Prostate gland (tissue), 2 donors: ENCODE measurements at regions not wholly inside any gene's neighbourhood (a gene's known extent, or its start where the extent isn't known, plus 50 kb on each side); places are given as distances from the start of the nearest gene placed in this dataset.

Experiments used
- CTCF ChIP-seq, 4 experiments: fragments of 200-600 bp in 2 of 4; fragments of 450-650 bp in 2 of 4; sonication (generic) in 2 of 4; IDR thresholded peaks; 1 replicate in 3 of 4; 2 replicates in 1 of 4; pipeline ENCODE4 v1.5.1; 2016 to 2019; ENCODE audit warnings: antibody characterized with exemption in 4 of 4, mild to moderate bottlenecking in 2 of 4, moderate library complexity in 2 of 4
- POLR2A ChIP-seq: fragments of 450-650 bp; IDR thresholded peaks from one replicate; pipeline ENCODE4 v1.6.1; 2016; ENCODE audit warnings: antibody characterized with exemption, mild to moderate bottlenecking
- POLR2AphosphoS5 ChIP-seq: sonication (generic); formaldehyde crosslinking; IDR thresholded peaks from one replicate; pipeline ENCODE4 v1.6.1; 2017; ENCODE audit warnings: antibody characterized with exemption

GRCh38 chr1:4214826-4215225, 314.8 kb upstream of the C1orf174 start:
- TF ChIP-seq CTCF (IDR thresholded peaks at IDR 0.05) (no peak), POLR2AphosphoS5 (no peak), POLR2A (no peak)
